ENCODE measurements at regions not wholly inside any gene's neighbourhood (a gene's known extent, or its start where the extent isn't known, plus 50 kb on each side); places are given as distances from the start of the nearest gene placed in this dataset.

DNA sequence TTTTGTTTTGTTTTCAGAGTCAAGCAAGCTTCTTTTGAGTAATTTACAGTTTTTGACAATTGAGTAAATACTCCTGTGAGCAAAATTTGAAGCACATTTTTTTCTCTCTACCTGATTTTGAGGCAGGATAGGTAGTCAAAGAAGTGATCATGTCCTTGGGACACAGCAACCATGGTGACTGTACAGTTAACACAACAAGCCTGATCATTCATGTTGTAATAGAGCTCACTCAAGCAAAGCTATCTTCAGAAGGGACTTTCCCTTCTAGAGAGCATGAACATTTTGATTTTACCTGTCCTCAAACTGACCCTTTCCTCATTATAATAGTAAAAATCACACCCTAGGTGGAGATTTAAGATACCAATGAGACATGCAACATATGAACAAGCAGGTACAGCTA lies 126.5 kb upstream of the KCNK1 start:
- intact Hi-C loops (cut with micrococcal nuclease), result no loop called here
- FAIRE-seq, result no peak
- no peak for TF ChIP-seq WHSC1 (IDR thresholded peaks at IDR 0.05; ENCODE audit: low read length)
- no peak for TF ChIP-seq MXD1 (CRISPR knock-in tag; IDR thresholded peaks at IDR 0.05; ENCODE audit: borderline replicate concordance, poor library complexity, severe bottlenecking)
- TF ChIP-seq ATF7 (IDR thresholded peaks at IDR 0.05), result no peak
- TF ChIP-seq ZNF436 (CRISPR knock-in tag; IDR thresholded peaks at IDR 0.05), result no peak
- TF ChIP-seq MCM5 (IDR thresholded peaks at IDR 0.05; ENCODE audit: low read depth), result no peak
- TF ChIP-seq ETS2 (tag; IDR thresholded peaks at IDR 0.05; ENCODE audit: borderline replicate concordance, poor library complexity, severe bottlenecking), result no peak
- TF ChIP-seq HNRNPUL1 (IDR thresholded peaks at IDR 0.05; ENCODE audit: low read length), result no peak
- TF ChIP-seq ZNF384 (IDR thresholded peaks at IDR 0.05; ENCODE audit: low read depth, low read length), result no peak
- no peak for TF ChIP-seq MCM3 (IDR thresholded peaks at IDR 0.05)
- TF ChIP-seq HINFP (tag; conservative IDR thresholded peaks at IDR 0.05; ENCODE audit: low read depth), result no peak
- TF ChIP-seq ZNF140 (CRISPR knock-in tag; IDR thresholded peaks at IDR 0.05), result no peak
- no peak for TF ChIP-seq HNRNPL (IDR thresholded peaks at IDR 0.05; ENCODE audit: low read depth, low read length)

More for the DNA sequence above, 126.5 kb upstream of the KCNK1 start:
- Histone ChIP-seq H3K27ac (ENCODE audit: extremely low read depth, low read depth, low read length) (no peak overlapping the region), H4K20me1 (replicated peaks; ENCODE audit: control insufficient read depth, insufficient read depth, low read length) (no peaks in the 10 kb centered on the region), H3K4me2 (ENCODE audit: insufficient read depth, low read length) (no peak overlapping the region), H3K79me2 (ENCODE audit: control insufficient read depth, insufficient read depth, low read length) (no peaks in the 10 kb centered on the region), H3K4me1 (replicated peaks in 1 of 2; ENCODE audit: control insufficient read depth in 2 of 2, insufficient read depth in 2 of 2, low read length in 2 of 2) (no peaks in the 10 kb centered on the region), H3K36me3 (ENCODE audit: control insufficient read depth, insufficient read depth, low read length) (no peaks in the 10 kb centered on the region), H2AFZ (ENCODE audit: low read depth, low read length) (no peak overlapping the region), H3K27me3 (ENCODE audit: control insufficient read depth in 2 of 2, insufficient read depth in 2 of 2, low read length in 2 of 2) (no peaks in the 10 kb centered on the region), H3K9me1 (ENCODE audit: control insufficient read depth, insufficient read depth, low read length) (no peaks in the 10 kb centered on the region), H3K9me3 (replicated peaks; ENCODE audit: control insufficient read depth, insufficient read depth, low read depth, low read length) (no peaks in the 10 kb centered on the region), H3K4me3 (no peak overlapping the region), H3K9ac (ENCODE audit: insufficient read depth in 1 of 2, low read depth in 2 of 2, low read length in 2 of 2) (no peak overlapping the region)
- CTCF ChIA-PET (ENCODE audit: low intra/inter-chr PET ratio), result no interaction called here
- DNase-seq (ENCODE audit: extremely low read depth in 1 of 4, low spot score in 3 of 4) (no peak), ATAC-seq (no peak)
- POLR2A ChIA-PET, result interaction anchor here (1.3 kb wide), 1 partner anchor 97 kb away, joined by 3 read pairs; no protein-coding TSS in a partner anchor
- BruUV-seq (replicated peaks), result no TSS peak
- in situ Hi-C loops (cut with MboI), result no loop called here
